ENCODE measurements at regions not wholly inside any gene's neighbourhood (a gene's known extent, or its start where the extent isn't known, plus 50 kb on each side); places are given as distances from the start of the nearest gene placed in this dataset.

- Histone ChIP-seq H4K20me1 (ENCODE audit: insufficient read depth, low read length) (no peaks in the 10 kb centered on the region), H2AFZ (ENCODE audit: low read length) (no peak overlapping the region), H3K9me3 (ENCODE audit: low read length) (no peaks in the 10 kb centered on the region), H3K79me2 (ENCODE audit: insufficient read depth, low read depth, low read length) (no peaks in the 10 kb centered on the region), H3K4me1 (ENCODE audit: insufficient read depth, low read length, poor library complexity, severe bottlenecking) (no peaks in the 10 kb centered on the region), H3K9me2 (ENCODE audit: insufficient read depth, low read length) (no peaks in the 10 kb centered on the region), H3K4me3 (ENCODE audit: low read depth, low read length, poor library complexity, severe bottlenecking) (no peak overlapping the region), H3K27ac (ENCODE audit: low read depth, low read length, poor library complexity, severe bottlenecking) (no peak overlapping the region), H3K36me3 (ENCODE audit: insufficient read depth, low read length) (no peaks in the 10 kb centered on the region), H3K4me2 (ENCODE audit: low read length) (no peak overlapping the region)
- ChIA-PET CTCF (ENCODE audit: unreplicated experiment) (no interaction called here), POLR2A (interaction anchor here (0.9 to 1.0 kb wide), 2 partner anchors 9 to 11 kb away, joined by 4 read pairs; no protein-coding TSS in a partner anchor)
- DNase-seq (ENCODE audit: low spot score): no peak
- BruUV-seq (replicated peaks): no TSS peak
- intact Hi-C loops (cut with micrococcal nuclease; ENCODE audit: unreplicated experiment): no loop called here
- TF ChIP-seq CTCF (conservative IDR thresholded peaks at IDR 0.05; ENCODE audit: low read length) (no peak), EZH2phosphoT487 (IDR thresholded peaks at IDR 0.05; ENCODE audit: borderline replicate concordance, low read depth, low read length) (no peak)
These were observed 71.2 kb upstream of the NAA20 start for GRCh38 chr20:19945732-19946670.

- Histone ChIP-seq H3K36me3 (ENCODE audit: insufficient read depth, low read length) (no peaks in the 10 kb centered on the region), H4K20me1 (ENCODE audit: insufficient read depth, low read length) (no peaks in the 10 kb centered on the region), H3K79me2 (ENCODE audit: insufficient read depth, low read depth, low read length) (no peaks in the 10 kb centered on the region), H3K4me1 (ENCODE audit: insufficient read depth, low read length, poor library complexity, severe bottlenecking) (no peaks in the 10 kb centered on the region), H3K4me2 (ENCODE audit: low read length) (no peak overlapping the region), H3K9me2 (ENCODE audit: insufficient read depth, low read length) (no peaks in the 10 kb centered on the region), H3K27ac (ENCODE audit: low read depth, low read length, poor library complexity, severe bottlenecking) (no peak overlapping the region), H3K4me3 (ENCODE audit: low read depth, low read length, poor library complexity, severe bottlenecking) (no peak overlapping the region), H2AFZ (ENCODE audit: low read length) (no peak overlapping the region), H3K9me3 (ENCODE audit: low read length) (no peaks in the 10 kb centered on the region)
- ChIA-PET POLR2A (no interaction called here), CTCF (ENCODE audit: unreplicated experiment) (no interaction called here)
- TF ChIP-seq CTCF (conservative IDR thresholded peaks at IDR 0.05; ENCODE audit: low read length): no peak
- TF ChIP-seq EZH2phosphoT487 (IDR thresholded peaks at IDR 0.05; ENCODE audit: borderline replicate concordance, low read depth, low read length): no peak
- no peak for DNase-seq (ENCODE audit: low spot score)
- intact Hi-C loops (cut with micrococcal nuclease; ENCODE audit: unreplicated experiment): no loop called here
- BruUV-seq (replicated peaks): no TSS peak
These were observed 69.4 kb upstream of the NAA20 start for GRCh38 chr20:19947611-19948264.
